HEK293T (cell line): ENCODE measurements at regions not wholly inside any gene's neighbourhood (a gene's known extent, or its start where the extent isn't known, plus 50 kb on each side); places are given as distances from the start of the nearest gene placed in this dataset.

Experiments used
- CTCF ChIA-PET: fragments of 350-600 bp; formaldehyde crosslinking; extraction: SDS; loops from one replicate; lab custom pipeline; 2021; ENCODE audit warnings: antibody characterized with exemption, inconsistent platforms; lab: Yijun Ruan, JAX
- POLR2A ChIA-PET: fragments of 350-600 bp; formaldehyde crosslinking; extraction: SDS; loops from one replicate; lab custom pipeline; 2020; ENCODE audit warnings: antibody characterized with exemption, inconsistent platforms; lab: Yijun Ruan, JAX
- DNase-seq: peaks from one replicate; pipeline ENCODE4 v3.0.0; 2012; ENCODE audit warnings: mixed read lengths; ENCODE audit errors: extremely low spot score
- ARNT ChIP-seq: fragments of 450-650 bp; IDR thresholded peaks from 2 replicates; pipeline ENCODE4 v1.6.1; 2017; ENCODE audit warnings: mild to moderate bottlenecking
- BHLHE40 ChIP-seq: fragments of 450-650 bp; IDR thresholded peaks from 2 replicates; pipeline ENCODE4 v1.6.1; 2016; ENCODE audit warnings: mild to moderate bottlenecking, moderate library complexity, borderline replicate concordance
- CTBP1 ChIP-seq: fragments of 450-650 bp; IDR thresholded peaks from 2 replicates; pipeline ENCODE4 v1.6.1; 2016; ENCODE audit warnings: borderline replicate concordance
- ELF4 ChIP-seq: fragments of 450-650 bp; IDR thresholded peaks from 2 replicates; pipeline ENCODE4 v1.6.1; 2017; ENCODE audit warnings: antibody characterized with exemption
- FOXA1 ChIP-seq: fragments of 450-650 bp; IDR thresholded peaks from 2 replicates; pipeline ENCODE4 v1.6.1; 2016; ENCODE audit warnings: mild to moderate bottlenecking
- FOXK2 ChIP-seq: fragments of 450-650 bp; IDR thresholded peaks from 2 replicates; pipeline ENCODE4 v1.6.1; 2016; ENCODE audit warnings: mild to moderate bottlenecking
- FOXM1 ChIP-seq: fragments of 450-650 bp; IDR thresholded peaks from 2 replicates; pipeline ENCODE4 v1.6.1; 2017; ENCODE audit warnings: mild to moderate bottlenecking, borderline replicate concordance
- HDGF ChIP-seq: fragments of 450-650 bp; IDR thresholded peaks from 2 replicates; pipeline ENCODE4 v1.6.1; 2017; ENCODE audit warnings: antibody characterized with exemption, borderline replicate concordance
- L3MBTL2 ChIP-seq: fragments of 450-650 bp; conservative IDR thresholded peaks from 2 replicates; pipeline ENCODE4 v1.6.1; 2016; ENCODE audit warnings: mild to moderate bottlenecking
- LEF1 ChIP-seq: fragments of 450-650 bp; IDR thresholded peaks from 2 replicates; pipeline ENCODE4 v1.6.1; 2017; ENCODE audit warnings: mild to moderate bottlenecking, borderline replicate concordance
- NFRKB ChIP-seq: fragments of 450-650 bp; IDR thresholded peaks from 2 replicates; pipeline ENCODE4 v1.6.1; 2016; ENCODE audit warnings: mild to moderate bottlenecking, moderate library complexity
- SP1 ChIP-seq: fragments of 450-650 bp; IDR thresholded peaks from 2 replicates; pipeline ENCODE4 v1.6.1; 2017
- SUZ12 ChIP-seq: fragments of 450-650 bp; IDR thresholded peaks from 2 replicates; pipeline ENCODE4 v1.6.1; 2016; ENCODE audit warnings: mild to moderate bottlenecking
- TARDBP ChIP-seq: fragments of 450-650 bp; IDR thresholded peaks from 2 replicates; pipeline ENCODE4 v1.6.1; 2016
- ZNF384 ChIP-seq: fragments of 450-650 bp; IDR thresholded peaks from 2 replicates; pipeline ENCODE4 v1.6.1; 2016
- TF ChIP-seq, protein P1 (sequence below): fragments of 450-650 bp; IDR thresholded peaks from 2 replicates; pipeline ENCODE4 v1.6.1; 2016

DNA sequence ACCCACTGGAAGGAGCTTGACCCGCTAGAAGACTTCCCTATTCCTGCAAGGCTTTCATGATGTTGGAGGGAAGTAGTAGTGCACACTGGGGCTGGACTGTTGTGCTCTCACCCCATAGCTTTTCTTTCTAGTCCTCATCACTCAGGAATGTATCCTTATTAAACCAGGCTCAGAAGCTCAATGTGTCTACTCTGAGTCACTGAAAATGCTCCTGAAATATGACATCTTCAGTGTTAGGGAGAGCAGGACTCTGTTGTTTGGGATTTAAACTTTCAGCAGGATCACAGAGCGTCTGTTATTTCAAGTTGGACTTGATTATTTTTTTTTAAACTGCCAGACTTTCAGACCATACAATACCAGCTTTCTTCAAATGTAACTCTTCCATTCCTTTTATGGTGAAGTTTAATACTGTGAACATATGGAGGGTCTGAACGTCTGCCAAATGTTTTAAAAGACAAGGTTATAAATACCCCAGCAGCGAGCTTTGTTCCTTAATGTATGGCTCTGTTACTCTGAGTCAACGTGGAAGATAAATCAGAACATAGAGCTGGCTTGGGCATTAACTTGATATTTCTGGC is 257.5 kb downstream of the CDH11 start:
- ChIA-PET POLR2A (no interaction called here), CTCF (no interaction called here)
- no peak for TF ChIP-seq BHLHE40
- no peak for TF ChIP-seq FOXA1
- no peak for TF ChIP-seq SUZ12
- DNase-seq, result no peak

DNA sequence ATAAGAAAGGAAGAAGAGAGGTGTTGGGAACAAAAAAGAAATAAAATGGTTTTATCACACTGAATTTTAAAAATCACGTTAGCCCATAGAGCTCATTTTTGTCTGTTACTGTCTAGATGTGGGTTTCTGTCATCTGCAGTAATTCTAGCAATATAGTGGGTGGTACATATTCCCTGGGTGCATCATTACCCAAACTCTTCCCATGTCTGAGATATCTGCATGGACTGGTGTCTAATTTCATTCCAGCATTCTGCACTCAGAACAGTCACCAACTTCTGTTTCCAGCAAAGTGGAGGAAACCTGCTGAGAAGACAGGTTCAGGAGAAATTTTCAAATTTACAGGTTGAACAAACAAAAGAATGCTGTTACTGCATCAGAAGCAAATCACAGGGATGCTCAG is 263.8 kb downstream of the CDH11 start:
- CTCF ChIA-PET, result no interaction called here
- TF ChIP-seq CTBP1 (no peak), L3MBTL2 (no peak), TARDBP (no peak), HDGF (no peak), NFRKB (no peak), SP1 (no peak), ELF4 (no peak), FOXM1 (no peak), ARNT (no peak), SUZ12 (no peak), ZNF384 (no peak), BHLHE40 (no peak), FOXA1 (no peak), LEF1 (no peak), FOXK2 (no peak)
- TF ChIP-seq, protein P1, sequence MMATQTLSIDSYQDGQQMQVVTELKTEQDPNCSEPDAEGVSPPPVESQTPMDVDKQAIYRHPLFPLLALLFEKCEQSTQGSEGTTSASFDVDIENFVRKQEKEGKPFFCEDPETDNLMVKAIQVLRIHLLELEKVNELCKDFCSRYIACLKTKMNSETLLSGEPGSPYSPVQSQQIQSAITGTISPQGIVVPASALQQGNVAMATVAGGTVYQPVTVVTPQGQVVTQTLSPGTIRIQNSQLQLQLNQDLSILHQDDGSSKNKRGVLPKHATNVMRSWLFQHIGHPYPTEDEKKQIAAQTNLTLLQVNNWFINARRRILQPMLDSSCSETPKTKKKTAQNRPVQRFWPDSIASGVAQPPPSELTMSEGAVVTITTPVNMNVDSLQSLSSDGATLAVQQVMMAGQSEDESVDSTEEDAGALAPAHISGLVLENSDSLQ, result no peak
- no peak for DNase-seq
- POLR2A ChIA-PET, result no interaction called here

DNA sequence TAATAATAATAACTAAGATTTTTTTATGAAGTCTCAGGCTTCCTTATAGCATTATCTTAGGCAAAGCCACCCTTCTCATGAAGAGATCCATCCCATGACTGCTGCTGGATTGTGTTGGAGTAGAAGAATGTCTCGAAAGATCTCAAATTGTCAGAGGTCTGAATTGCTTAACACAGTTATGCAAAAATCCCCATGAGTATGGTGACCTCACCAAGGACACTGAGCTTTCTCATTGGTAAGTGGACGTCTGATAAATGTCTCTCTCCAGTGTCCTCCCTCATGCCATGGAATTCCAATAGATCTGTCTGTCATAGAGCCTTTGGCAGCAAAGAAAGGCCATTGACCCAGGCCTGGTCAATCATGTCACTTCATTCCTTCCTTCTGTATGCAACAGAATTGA is 264.5 kb downstream of the CDH11 start:
- ChIA-PET CTCF (no interaction called here), POLR2A (no interaction called here)
- no peak for TF ChIP-seq ARNT
- no peak for TF ChIP-seq ZNF384
- no peak for TF ChIP-seq L3MBTL2
- DNase-seq, result no peak

DNA sequence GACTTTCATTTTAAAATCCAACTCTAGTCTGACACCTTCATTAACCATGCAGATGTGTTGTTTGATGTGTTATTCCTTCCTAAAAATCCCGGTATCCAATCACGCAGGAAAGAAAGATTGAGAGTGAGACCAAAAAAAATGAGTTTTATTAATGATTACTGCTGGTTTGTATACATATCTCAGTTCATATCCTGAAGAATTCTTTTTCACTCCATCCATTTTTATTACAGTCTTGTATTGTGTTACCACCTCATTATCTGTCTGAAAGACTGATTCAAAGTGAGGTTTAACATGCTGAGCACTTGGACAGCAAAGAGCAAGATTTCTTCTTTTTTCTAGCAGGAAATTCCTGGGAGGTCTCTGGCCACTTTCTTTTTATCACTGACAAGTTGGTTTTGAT is 268.3 kb downstream of the CDH11 start:
- ChIA-PET CTCF (no interaction called here), POLR2A (no interaction called here)
- no peak for DNase-seq
- no peak for TF ChIP-seq BHLHE40
- no peak for TF ChIP-seq TARDBP
- no peak for TF ChIP-seq FOXA1
- no peak for TF ChIP-seq SP1
- TF ChIP-seq LEF1, result no peak
- TF ChIP-seq ZNF384, result no peak
- no peak for TF ChIP-seq HDGF
- TF ChIP-seq L3MBTL2, result no peak
- no peak for TF ChIP-seq ELF4
- no peak for TF ChIP-seq CTBP1
- TF ChIP-seq FOXM1, result no peak
- TF ChIP-seq, protein P1, result no peak
- TF ChIP-seq ARNT, result no peak
- TF ChIP-seq NFRKB, result no peak

DNA sequence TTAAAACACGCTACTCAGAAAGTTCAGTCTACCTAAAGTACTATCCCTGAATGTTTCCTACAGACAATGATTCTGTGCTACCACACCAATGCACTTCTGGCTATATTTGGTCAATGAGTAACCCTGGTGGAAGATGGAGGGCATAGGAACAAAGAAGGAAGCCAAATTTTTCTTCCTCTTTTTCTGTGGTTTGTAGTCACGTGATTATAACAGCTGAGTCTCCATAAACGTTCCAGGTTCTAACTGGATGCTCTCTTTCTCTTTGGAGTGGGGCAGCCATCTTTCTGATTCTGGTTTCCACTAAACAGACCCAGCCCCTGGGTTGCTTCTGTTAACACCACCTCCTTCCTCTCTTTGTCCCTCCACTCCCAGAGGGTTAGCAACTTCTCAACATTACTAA is 274.9 kb downstream of the CDH11 start:
- DNase-seq, result no peak
- CTCF ChIA-PET, result no interaction called here
- TF ChIP-seq SP1 (no peak), FOXM1 (no peak), ZNF384 (no peak), ELF4 (no peak), FOXK2 (no peak), ARNT (no peak), BHLHE40 (no peak), CTBP1 (no peak), FOXA1 (no peak), HDGF (no peak), SUZ12 (no peak), L3MBTL2 (no peak), NFRKB (no peak)
- TF ChIP-seq, protein P1, result no peak
- POLR2A ChIA-PET, result no interaction called here

DNA sequence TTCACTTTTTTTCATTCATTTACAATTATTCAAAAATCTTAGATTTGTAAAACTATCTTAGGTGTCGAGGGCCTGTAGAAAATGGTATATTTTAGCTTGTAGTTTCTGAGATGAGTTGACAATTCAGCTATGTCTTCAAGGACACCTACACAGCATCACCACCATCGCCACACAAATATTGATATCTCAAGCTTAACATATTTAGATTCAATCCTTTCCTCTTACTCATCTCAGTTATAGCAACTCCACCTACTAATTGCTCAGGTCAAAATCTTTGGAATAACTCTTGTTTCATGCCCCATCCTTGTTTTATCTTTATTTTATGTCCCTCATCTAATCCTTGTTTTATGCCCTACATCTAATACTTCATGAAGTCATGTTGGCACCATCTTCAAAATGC is 276.8 kb downstream of the CDH11 start:
- ChIA-PET POLR2A (no interaction called here), CTCF (no interaction called here)
- no peak for DNase-seq
- TF ChIP-seq L3MBTL2 (no peak), ZNF384 (no peak), ARNT (no peak), FOXM1 (no peak), FOXK2 (no peak), TARDBP (no peak), BHLHE40 (no peak), HDGF (no peak), LEF1 (no peak), ELF4 (no peak), FOXA1 (no peak), CTBP1 (no peak), SUZ12 (no peak), SP1 (no peak), NFRKB (no peak)
- TF ChIP-seq, protein P1, result no peak
